ENCODE measurements at regions not wholly inside any gene's neighbourhood (a gene's known extent, or its start where the extent isn't known, plus 50 kb on each side); places are given as distances from the start of the nearest gene placed in this dataset.
A peak's percentile ranks its signal among the peaks of the same experiment; 100 is the strongest.

GRCh38 chr6:78511009-78511408, 356.3 kb upstream of the IRAK1BP1 start:
- H3K4me3 ChIP-seq (ENCODE audit: low read depth, low read length), result no peak overlapping the region
- no peaks in the 10 kb centered on the region for H3K36me3 ChIP-seq (ENCODE audit: control insufficient read depth, insufficient read depth, low read length)
- no peaks in the 10 kb centered on the region for H3K27me3 ChIP-seq (ENCODE audit: control insufficient read depth, insufficient read depth, low read length)
- DNase-seq (ENCODE audit: low read depth), result no peak
- FAIRE-seq, result no peak
- TF ChIP-seq CTCF (IDR thresholded peaks at IDR 0.05; ENCODE audit: insufficient read depth, low read length, severe bottlenecking), result no peak

- TF ChIP-seq CTCF (IDR thresholded peaks at IDR 0.05; ENCODE audit: insufficient read depth, low read length, severe bottlenecking), result peak; percentile 26
Measured at GRCh38 chr6:78513856-78514255, 353.5 kb upstream of the IRAK1BP1 start.

GRCh38 chr6:78515271-78515670, 352.1 kb upstream of the IRAK1BP1 start:
- TF ChIP-seq CTCF (IDR thresholded peaks at IDR 0.05; ENCODE audit: insufficient read depth, low read length, severe bottlenecking), result no peak
- H3K27me3 ChIP-seq (ENCODE audit: control insufficient read depth, insufficient read depth, low read length), result no peaks in the 10 kb centered on the region
- no peak overlapping the region for H3K4me3 ChIP-seq (ENCODE audit: low read depth, low read length)
- DNase-seq (ENCODE audit: low read depth) (no peak), FAIRE-seq (no peak)
- no peaks in the 10 kb centered on the region for H3K36me3 ChIP-seq (ENCODE audit: control insufficient read depth, insufficient read depth, low read length)

More at GRCh38 chr6:78513856-78514255, 353.5 kb upstream of the IRAK1BP1 start:
- DNase-seq (ENCODE audit: low read depth) (peak; percentile 27), FAIRE-seq (no peak)
- Histone ChIP-seq H3K36me3 (ENCODE audit: control insufficient read depth, insufficient read depth, low read length) (no peaks in the 10 kb centered on the region), H3K4me3 (ENCODE audit: low read depth, low read length) (no peak overlapping the region), H3K27me3 (ENCODE audit: control insufficient read depth, insufficient read depth, low read length) (no peaks in the 10 kb centered on the region)

- FAIRE-seq, result no peak
- Histone ChIP-seq H3K36me3 (ENCODE audit: control insufficient read depth, insufficient read depth, low read length) (no peaks in the 10 kb centered on the region), H3K4me3 (ENCODE audit: low read depth, low read length) (no peak overlapping the region), H3K27me3 (ENCODE audit: control insufficient read depth, insufficient read depth, low read length) (no peaks in the 10 kb centered on the region)
- TF ChIP-seq CTCF (IDR thresholded peaks at IDR 0.05; ENCODE audit: insufficient read depth, low read length, severe bottlenecking), result no peak
- no peak for DNase-seq (ENCODE audit: low read depth)
Measured at GRCh38 chr6:78517399-78517798, 350.0 kb upstream of the IRAK1BP1 start.

- H3K4me3 ChIP-seq (ENCODE audit: low read depth, low read length), result no peak overlapping the region
- no peaks in the 10 kb centered on the region for H3K27me3 ChIP-seq (ENCODE audit: control insufficient read depth, insufficient read depth, low read length)
- H3K36me3 ChIP-seq (ENCODE audit: control insufficient read depth, insufficient read depth, low read length), result no peaks in the 10 kb centered on the region
- TF ChIP-seq CTCF (IDR thresholded peaks at IDR 0.05; ENCODE audit: insufficient read depth, low read length, severe bottlenecking), result no peak
- FAIRE-seq, result no peak
- peak; percentile 38 for DNase-seq (ENCODE audit: low read depth)
Measured at GRCh38 chr6:78523622-78524021, 343.7 kb upstream of the IRAK1BP1 start.

GRCh38 chr6:78525976-78526375, 341.4 kb upstream of the IRAK1BP1 start:
- FAIRE-seq (no peak), DNase-seq (ENCODE audit: low read depth) (no peak)
- TF ChIP-seq CTCF (IDR thresholded peaks at IDR 0.05; ENCODE audit: insufficient read depth, low read length, severe bottlenecking), result no peak
- Histone ChIP-seq H3K4me3 (ENCODE audit: low read depth, low read length) (no peak overlapping the region), H3K27me3 (ENCODE audit: control insufficient read depth, insufficient read depth, low read length) (no peaks in the 10 kb centered on the region), H3K36me3 (ENCODE audit: control insufficient read depth, insufficient read depth, low read length) (no peaks in the 10 kb centered on the region)
